KMS-11 (cell line): ENCODE measurements at regions not wholly inside any gene's neighbourhood (a gene's known extent, or its start where the extent isn't known, plus 50 kb on each side); places are given as distances from the start of the nearest gene placed in this dataset.

Experiments
- H2AFZ ChIP-seq: fragments of 200-600 bp; sonication (generic); 2 replicates; pipeline ENCODE4 v1.6.1; 2016; ENCODE audit warnings: antibody characterized with exemption, mixed run types, low read depth
- H3K27ac ChIP-seq: fragments of 200-600 bp; sonication (generic); 2 replicates; pipeline ENCODE4 v1.6.1; 2016; ENCODE audit warnings: mild to moderate bottlenecking, mixed run types
- H3K27me3 ChIP-seq: fragments of 200-600 bp; sonication (generic); 2 replicates; pipeline ENCODE4 v1.6.1; 2017; ENCODE audit warnings: mild to moderate bottlenecking, low read depth, mixed run types, moderate library complexity; ENCODE audit not compliant: insufficient read depth
- H3K36me3 ChIP-seq: fragments of 200-600 bp; sonication (generic); 2 replicates; pipeline ENCODE4 v1.6.1; 2017; ENCODE audit warnings: mild to moderate bottlenecking, mixed run types; ENCODE audit not compliant: insufficient read depth
- H3K4me1 ChIP-seq: fragments of 200-600 bp; sonication (generic); 2 replicates; pipeline ENCODE4 v1.6.1; 2016; ENCODE audit warnings: mild to moderate bottlenecking, low read depth, mixed run types; ENCODE audit not compliant: poor library complexity, severe bottlenecking
- H3K4me2 ChIP-seq: fragments of 200-600 bp; sonication (generic); 2 replicates; pipeline ENCODE4 v1.7.0; 2016; ENCODE audit warnings: mild to moderate bottlenecking, mixed run types
- H3K4me3 ChIP-seq: fragments of 200-600 bp; sonication (generic); IDR thresholded peaks from 2 replicates; pipeline ENCODE4 v1.6.1; 2017; ENCODE audit warnings: low read depth, low read length, mixed read lengths; ENCODE audit not compliant: insufficient read depth
- H3K79me2 ChIP-seq: fragments of 200-600 bp; sonication (generic); 2 replicates; pipeline ENCODE4 v1.6.1; 2016; ENCODE audit warnings: low read depth, mixed run types; ENCODE audit not compliant: insufficient read depth
- H3K9ac ChIP-seq: fragments of 200-600 bp; sonication (generic); 2 replicates; pipeline ENCODE4 v1.6.1; 2016; ENCODE audit warnings: mild to moderate bottlenecking, mixed run types
- H4K20me1 ChIP-seq: fragments of 200-600 bp; sonication (generic); 2 replicates; pipeline ENCODE4 v1.6.1; 2016; ENCODE audit warnings: mild to moderate bottlenecking, mixed run types; ENCODE audit not compliant: insufficient read depth
- CTCF ChIP-seq: fragments of 200-600 bp; sonication (generic); conservative IDR thresholded peaks from 2 replicates; pipeline ENCODE4 v1.6.1; 2017; ENCODE audit warnings: low read depth, mild to moderate bottlenecking, antibody characterized with exemption, low read length, moderate library complexity, mixed read lengths

- no peaks in the 10 kb centered on the region for H4K20me1 ChIP-seq
- no peak for TF ChIP-seq CTCF
- no peak overlapping the region for H3K9ac ChIP-seq
- H3K36me3 ChIP-seq, result no peaks in the 10 kb centered on the region
- H3K27me3 ChIP-seq, result no peaks in the 10 kb centered on the region
- no peak overlapping the region for H3K4me2 ChIP-seq
- H3K4me3 ChIP-seq, result no peak overlapping the region
- H3K4me1 ChIP-seq, result no peaks in the 10 kb centered on the region
- no peak overlapping the region for H3K27ac ChIP-seq
- H3K79me2 ChIP-seq, result no peaks in the 10 kb centered on the region
- no peak overlapping the region for H2AFZ ChIP-seq
Measured at GRCh38 chr17:15882058-15882720, 62.7 kb upstream of the ADORA2B start.

GRCh38 chr17:15882777-15883176 lies 62.2 kb upstream of the ADORA2B start:
- Histone ChIP-seq H3K4me3 (no peak overlapping the region), H4K20me1 (no peaks in the 10 kb centered on the region), H3K4me1 (no peaks in the 10 kb centered on the region), H3K27me3 (no peaks in the 10 kb centered on the region), H2AFZ (no peak overlapping the region), H3K36me3 (no peaks in the 10 kb centered on the region), H3K9ac (no peak overlapping the region), H3K27ac (no peak overlapping the region), H3K4me2 (no peak overlapping the region), H3K79me2 (no peaks in the 10 kb centered on the region)
- no peak for TF ChIP-seq CTCF

- no peak overlapping the region for H2AFZ ChIP-seq
- H3K27me3 ChIP-seq, result no peaks in the 10 kb centered on the region
- no peak overlapping the region for H3K4me2 ChIP-seq
- TF ChIP-seq CTCF, result no peak
- no peak overlapping the region for H3K9ac ChIP-seq
- no peak overlapping the region for H3K4me3 ChIP-seq
- H3K36me3 ChIP-seq, result no peaks in the 10 kb centered on the region
- no peak overlapping the region for H3K27ac ChIP-seq
- H4K20me1 ChIP-seq, result no peaks in the 10 kb centered on the region
- no peaks in the 10 kb centered on the region for H3K79me2 ChIP-seq
- H3K4me1 ChIP-seq, result no peaks in the 10 kb centered on the region
Measured at GRCh38 chr17:15883617-15884111, 61.3 kb upstream of the ADORA2B start.

GRCh38 chr17:15884731-15885130 lies 60.2 kb upstream of the ADORA2B start:
- H3K9ac ChIP-seq, result no peak overlapping the region
- no peaks in the 10 kb centered on the region for H3K27me3 ChIP-seq
- no peaks in the 10 kb centered on the region for H3K4me1 ChIP-seq
- H2AFZ ChIP-seq, result no peak overlapping the region
- no peaks in the 10 kb centered on the region for H3K36me3 ChIP-seq
- TF ChIP-seq CTCF, result no peak
- no peaks in the 10 kb centered on the region for H4K20me1 ChIP-seq
- H3K4me2 ChIP-seq, result no peak overlapping the region
- H3K27ac ChIP-seq, result no peak overlapping the region
- no peak overlapping the region for H3K4me3 ChIP-seq
- no peaks in the 10 kb centered on the region for H3K79me2 ChIP-seq
